HG03066 (cell line): ENCODE measurements at regions not wholly inside any gene's neighbourhood (a gene's known extent, or its start where the extent isn't known, plus 50 kb on each side); places are given as distances from the start of the nearest gene placed in this dataset.
"Not testable (repeated sequence)": the region's sequence is repeated elsewhere in the genome, so short reads cannot be mapped to it uniquely, and the experiment has no call there.

ENCODE experiments used
- ATAC-seq: cut with Tn5 transposase; IDR thresholded peaks from one replicate; pipeline ENCODE4 v1.9.1; 2021; ENCODE audit warnings: low read depth; ENCODE audit not compliant: unreplicated experiment

DNA sequence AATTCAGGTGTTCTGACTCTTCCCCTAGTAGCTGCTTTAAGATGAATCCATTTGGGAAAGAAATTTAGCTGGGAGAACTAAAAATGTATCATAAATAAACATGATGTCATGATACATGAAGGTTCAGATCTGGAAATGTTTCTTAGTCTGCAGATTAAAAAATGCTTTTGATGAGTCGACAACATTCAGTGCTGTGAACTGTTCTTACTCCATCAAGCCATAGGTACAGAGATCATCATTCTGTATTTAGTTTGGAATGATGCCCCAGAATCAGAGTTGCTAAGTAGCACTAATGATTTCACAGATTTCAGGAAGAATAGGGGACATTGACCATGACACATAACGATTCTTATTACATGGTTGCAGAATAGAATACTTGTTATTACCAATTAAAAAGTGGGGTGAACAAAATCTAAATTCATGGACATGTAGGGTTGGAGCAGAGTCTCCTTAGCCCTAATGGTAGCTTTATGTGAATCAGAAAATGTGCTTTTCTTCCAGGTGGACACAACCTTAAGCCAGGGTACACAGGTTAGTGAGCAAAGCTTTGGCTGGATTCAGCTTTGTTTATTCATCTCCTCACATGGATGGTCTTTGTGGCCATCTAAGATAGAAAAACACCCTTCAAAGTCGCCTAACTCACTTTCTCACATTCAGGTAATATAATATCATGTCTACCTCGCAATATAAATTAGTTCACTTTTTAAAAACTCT lies 205.4 kb upstream of the SEL1L start:
- ATAC-seq: no peak

- no peak for ATAC-seq
These were observed 210.0 kb upstream of the SEL1L start for GRCh38 chr14:81743605-81744004.

GRCh38 chr14:81751198-81751597 lies 217.5 kb upstream of the SEL1L start:
- ATAC-seq: no peak

GRCh38 chr14:81759541-81759940 lies 225.9 kb upstream of the SEL1L start:
- ATAC-seq: no peak

- ATAC-seq: no peak
These were observed 232.1 kb upstream of the SEL1L start for GRCh38 chr14:81765651-81766275.

- ATAC-seq: no peak
These were observed 232.8 kb upstream of the SEL1L start for GRCh38 chr14:81766321-81766915.

- no peak for ATAC-seq
These were observed 233.8 kb upstream of the SEL1L start for GRCh38 chr14:81767266-81767995.

- no peak for ATAC-seq
These were observed 238.1 kb upstream of the SEL1L start for GRCh38 chr14:81771651-81772275.

DNA sequence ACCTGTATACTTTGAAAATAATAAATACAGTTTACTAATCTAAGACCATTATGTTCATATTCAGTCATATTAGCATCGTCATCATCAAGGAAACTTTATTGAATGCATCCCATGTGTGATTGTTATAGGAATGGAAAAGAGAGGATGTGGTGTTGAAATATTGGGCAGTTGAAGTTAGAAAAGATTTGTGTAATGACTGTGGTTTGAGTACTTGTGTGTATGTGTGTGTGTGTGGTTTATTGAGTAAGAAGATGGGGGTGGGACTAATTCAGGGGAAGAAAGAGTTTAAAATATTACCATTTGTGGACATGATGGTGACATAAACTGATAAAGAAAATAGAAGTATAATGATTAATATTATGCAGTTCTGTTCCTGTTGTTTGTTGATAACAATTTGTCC lies 238.7 kb upstream of the SEL1L start:
- no peak for ATAC-seq

DNA sequence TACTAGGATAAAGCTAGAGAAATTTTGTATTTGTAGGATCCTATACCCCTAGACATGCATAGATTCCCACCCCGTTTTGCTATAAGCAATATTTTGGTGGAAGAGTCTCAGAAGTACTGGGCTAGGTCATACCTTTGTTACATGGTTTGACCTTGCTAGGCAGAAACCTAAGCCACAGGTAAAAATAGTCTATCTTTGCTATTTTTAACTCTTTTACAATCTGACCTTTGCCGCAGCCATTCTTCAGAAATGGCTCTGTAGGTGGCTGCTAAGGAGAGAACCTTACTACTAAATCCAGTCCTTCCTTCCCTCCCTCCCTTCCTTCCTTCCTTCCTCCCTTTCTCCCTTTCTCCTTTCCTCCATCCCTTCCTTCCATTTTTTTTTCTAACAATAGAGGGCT lies 242.9 kb upstream of the SEL1L start:
- no peak for ATAC-seq

DNA sequence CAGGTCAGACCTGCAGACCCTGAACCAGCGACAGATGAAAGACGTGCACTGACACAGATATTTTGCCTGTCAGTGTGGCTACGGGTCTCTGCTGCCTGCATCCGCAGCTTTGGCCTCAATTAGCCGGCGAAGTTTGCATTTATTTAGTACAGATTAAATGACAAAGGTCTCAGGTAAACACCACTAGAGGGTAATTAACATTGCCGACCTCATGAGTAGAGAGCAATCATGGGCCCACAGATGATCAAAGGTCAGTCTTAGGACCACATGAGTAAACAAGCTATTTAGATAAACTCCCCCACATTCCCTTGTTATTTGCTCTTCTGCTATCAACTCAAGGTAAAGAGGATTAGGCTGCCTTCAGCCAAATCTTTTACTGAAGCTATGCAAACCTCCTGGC lies 248.1 kb upstream of the SEL1L start:
- ATAC-seq: not testable (repeated sequence)

DNA sequence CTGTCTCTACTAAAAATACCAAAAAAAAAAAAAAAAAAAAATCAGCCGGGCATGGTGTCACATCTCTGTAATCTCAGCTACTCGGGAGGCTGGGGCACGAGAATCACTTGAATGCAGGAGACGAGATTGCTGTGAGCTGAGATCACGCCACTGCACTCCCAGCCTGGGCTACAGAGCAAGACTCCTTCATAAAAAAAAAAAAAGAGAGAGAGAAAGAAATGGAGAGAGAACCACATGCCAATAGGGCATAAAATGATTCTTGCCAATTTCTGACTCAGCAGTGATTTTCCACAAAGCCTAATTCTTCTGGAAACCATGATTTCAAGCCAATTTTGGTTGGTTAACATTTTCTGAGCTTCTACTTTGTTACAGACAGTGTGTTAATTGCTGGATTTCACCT lies 250.4 kb upstream of the SEL1L start:
- no peak for ATAC-seq

DNA sequence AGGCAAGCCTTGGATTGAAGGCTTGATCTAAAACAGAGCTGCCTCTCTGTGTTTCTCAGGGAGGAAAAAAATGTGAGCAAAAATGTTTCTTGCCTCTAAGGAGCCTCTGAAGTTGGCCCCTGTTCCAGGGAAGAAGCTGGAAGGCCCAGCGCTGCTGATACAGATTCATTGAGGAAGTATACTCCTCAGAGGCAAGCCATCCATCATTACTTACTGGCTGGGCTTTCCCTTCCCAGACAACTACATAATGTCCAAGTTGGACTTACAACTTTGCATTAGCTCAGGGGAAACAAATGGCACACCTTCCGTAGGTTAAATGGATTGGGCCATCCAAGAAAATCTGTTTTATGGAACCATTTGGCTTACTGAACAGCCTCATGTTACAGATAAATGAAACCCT lies 263.7 kb upstream of the SEL1L start:
- ATAC-seq: no peak

GRCh38 chr14:81801921-81802320 lies 268.3 kb upstream of the SEL1L start:
- ATAC-seq: no peak

- ATAC-seq: no peak
These were observed 268.7 kb upstream of the SEL1L start for GRCh38 chr14:81802341-81802740.

GRCh38 chr14:81805785-81806184 lies 272.1 kb upstream of the SEL1L start:
- no peak for ATAC-seq

DNA sequence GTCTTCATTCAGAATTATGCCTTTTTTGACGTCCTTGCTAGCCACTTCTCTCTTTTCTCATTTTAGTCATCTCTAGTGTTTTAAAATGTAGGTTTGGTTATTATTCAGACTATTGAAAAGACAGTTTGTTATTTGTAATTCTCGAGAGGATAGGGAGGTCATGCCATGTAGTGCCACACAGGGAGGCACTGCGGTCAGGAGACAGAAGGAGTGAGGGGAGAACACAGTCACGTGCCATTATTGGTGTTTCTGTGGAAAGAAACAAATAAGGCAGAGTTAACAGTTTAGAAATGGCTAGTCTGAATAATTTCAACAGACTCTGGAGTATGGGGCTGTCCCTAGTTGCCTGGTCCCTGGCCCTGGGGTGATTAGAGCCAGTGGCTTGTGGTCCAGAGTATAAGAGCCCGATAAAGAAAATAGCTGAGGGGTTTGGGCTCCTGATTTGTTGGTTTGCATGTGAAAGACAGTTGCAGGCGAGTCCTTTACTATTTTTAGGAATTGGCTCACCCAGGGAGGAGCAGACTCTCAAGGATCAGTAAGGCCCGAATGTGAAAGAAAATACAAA lies 278.1 kb upstream of the SEL1L start:
- ATAC-seq: no peak

- ATAC-seq: no peak
These were observed 284.6 kb upstream of the SEL1L start for GRCh38 chr14:81818271-81818670.

DNA sequence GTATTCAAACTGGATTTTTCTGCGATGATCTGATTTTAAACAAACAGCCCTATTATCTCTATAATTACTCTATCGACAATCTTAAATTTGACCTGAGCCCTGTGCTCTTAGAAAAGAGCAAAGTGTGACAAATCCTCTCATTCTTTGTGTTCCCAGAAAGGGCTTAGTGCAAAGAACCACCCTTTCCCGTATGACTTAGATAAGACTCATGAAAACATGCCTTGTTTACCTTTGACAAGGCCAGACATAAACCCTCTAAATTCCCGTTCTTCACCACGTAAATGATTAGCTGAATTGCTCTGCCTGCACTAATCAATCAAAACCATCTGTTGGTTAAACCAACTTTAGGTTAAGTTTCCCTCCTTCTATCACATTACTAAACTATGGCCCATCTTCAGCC lies 285.7 kb upstream of the SEL1L start:
- no peak for ATAC-seq

DNA sequence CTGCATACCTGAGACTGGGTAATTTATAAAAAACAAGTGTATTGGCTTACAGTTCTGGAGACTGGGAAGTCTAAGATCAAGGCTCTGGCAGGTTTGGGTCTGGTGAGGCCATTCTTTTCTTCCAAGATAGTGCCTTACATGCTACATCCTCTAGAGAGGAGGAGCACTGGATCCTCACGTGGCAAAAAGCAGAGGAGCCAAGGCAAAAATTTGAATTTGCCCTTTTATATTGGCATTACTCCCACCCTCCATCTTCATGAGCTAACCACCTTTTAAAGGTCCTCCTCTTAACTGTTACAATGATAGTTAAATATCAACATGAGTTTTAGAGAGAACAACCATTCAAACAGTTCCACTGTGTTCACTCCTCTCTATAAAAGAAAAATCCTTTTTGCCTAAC lies 286.3 kb upstream of the SEL1L start:
- ATAC-seq: no peak

DNA sequence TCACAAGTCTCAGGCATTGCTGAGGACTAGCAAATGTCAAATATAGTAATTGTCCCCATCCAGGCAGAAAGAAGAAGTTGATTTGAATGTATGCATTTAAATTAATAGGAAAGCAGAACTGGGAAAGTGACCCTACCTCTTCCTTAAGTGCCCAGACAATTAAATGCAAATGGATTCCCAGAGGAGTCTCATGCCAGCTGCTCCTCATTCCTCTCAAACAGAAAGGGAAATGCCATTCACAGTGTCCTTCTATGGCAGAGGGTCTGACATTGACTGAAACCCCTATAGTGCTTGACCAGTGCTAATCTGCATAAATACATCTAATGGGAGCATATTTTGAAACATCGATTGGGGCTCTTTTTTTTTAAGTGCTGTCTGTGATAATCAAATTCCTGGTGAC lies 292.4 kb upstream of the SEL1L start:
- no peak for ATAC-seq
